Aorta (tissue), 5 donors: ENCODE measurements at regions not wholly inside any gene's neighbourhood (a gene's known extent, or its start where the extent isn't known, plus 50 kb on each side); places are given as distances from the start of the nearest gene placed in this dataset.

Experiments used
- ATAC-seq: fragments of 200-7000 bp; cut with Tn5 transposase; one replicate; pipeline ENCODE4 v1.9.1; 2022; ENCODE audit warnings: moderate library complexity; ENCODE audit not compliant: low FRiP score
- DNase-seq, 2 donors: peaks; one replicate each; pipeline ENCODE4 v3.0.0-alpha.2; 2020
- H3K27ac ChIP-seq, 2 donors: one replicate each; pipeline ENCODE4 v1.5.1; 2013; ENCODE audit warnings: low read length in 2 of 2, mild to moderate bottlenecking in 2 of 2, moderate library complexity in 2 of 2, control low read depth in 1 of 2, inconsistent platforms in 1 of 2, low read depth in 1 of 2
- H3K27me3 ChIP-seq, 2 donors: one replicate each; pipeline ENCODE4 v1.6.1; 2013; ENCODE audit warnings: control low read depth in 1 of 2, low read length in 1 of 2, mild to moderate bottlenecking in 1 of 2, moderate library complexity in 1 of 2; ENCODE audit not compliant: insufficient read depth in 2 of 2, control insufficient read depth in 1 of 2
- H3K36me3 ChIP-seq, 2 donors: one replicate each; pipeline ENCODE4 v1.6.1; 2013; ENCODE audit warnings: control low read depth in 1 of 2, low read length in 1 of 2, mild to moderate bottlenecking in 1 of 2; ENCODE audit not compliant: insufficient read depth in 2 of 2, control insufficient read depth in 1 of 2
- H3K4me1 ChIP-seq, 2 donors: one replicate each; pipeline ENCODE4 v1.6.1; 2013; ENCODE audit warnings: low read length in 2 of 2, control low read depth in 1 of 2, mild to moderate bottlenecking in 1 of 2, moderate library complexity in 1 of 2; ENCODE audit not compliant: insufficient read depth in 2 of 2, control insufficient read depth in 1 of 2
- H3K4me3 ChIP-seq, 2 donors: one replicate each; pipeline ENCODE4 v1.5.1; 2013; ENCODE audit warnings: low read length in 2 of 2, control low read depth in 1 of 2, mild to moderate bottlenecking in 1 of 2
- H3K9me3 ChIP-seq: one replicate; pipeline ENCODE4 v1.6.1; 2013; ENCODE audit warnings: mild to moderate bottlenecking, low read length; ENCODE audit not compliant: control insufficient read depth
- WGBS, 2 donors: extraction: QIAGEN DNeasy Blood & Tissue Kit; methylation state at CpG; one replicate each; pipeline ENCODE4 v1.1.7; 2013; 5-methylcytosine and 5-hydroxymethylcytosine counted together
- intact Hi-C, 2 donors: fragments of 100-400 bp; cut with DNase I; formaldehyde crosslinking; loops; one replicate each; pipeline versions ENCODE4 v1.14.2 to v1.15.0; 2022
- donor health status: healthy with polysubstance abuse.
- donor health status: Bipolar disorder and iron deficiency.
- donor health status: DM: no; HTN: no; CAD: no.
- donor health status: DM: no; HTN: no; CAD: no.
- donor health status: DM: yes; HTN: yes; CAD: no.

DNA sequence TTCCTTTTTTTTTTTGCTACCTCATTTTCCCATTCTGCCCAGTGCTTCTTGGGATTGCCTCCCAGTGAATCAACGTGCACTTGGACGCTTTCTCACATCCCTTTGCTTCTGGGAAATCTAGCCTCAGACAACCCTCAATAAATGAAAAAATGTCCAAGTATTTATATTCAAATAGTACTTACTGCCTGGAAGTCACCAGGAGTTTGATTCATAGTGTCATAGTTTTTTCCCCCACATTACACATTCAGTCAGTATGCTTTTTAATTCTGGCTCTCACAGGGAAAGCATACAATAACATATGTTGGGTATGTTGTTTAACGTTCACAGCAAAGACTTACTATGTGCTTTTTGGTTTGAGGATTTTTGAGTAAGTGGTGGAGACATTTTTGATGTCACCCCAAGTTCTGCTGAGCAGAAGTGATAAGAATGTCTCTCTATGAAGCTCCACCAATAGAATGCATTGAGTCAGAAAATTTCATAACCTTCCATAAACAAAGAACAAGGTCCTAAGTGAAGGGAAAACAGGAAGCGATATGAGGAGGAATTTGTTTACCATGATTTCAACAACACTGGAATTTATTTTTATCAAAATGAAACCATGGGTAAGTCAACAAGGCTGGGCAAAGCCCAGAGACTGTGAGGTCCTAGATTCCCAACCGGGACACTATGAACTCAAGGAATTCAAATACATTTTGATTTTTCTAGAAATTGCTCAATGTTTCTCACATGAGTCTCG lies 301.2 kb upstream of the BMP2 start:
- Histone ChIP-seq H3K27ac (no peak overlapping the region), H3K36me3 (no peaks in the 10 kb centered on the region), H3K9me3 (no peaks in the 10 kb centered on the region), H3K4me1 (no peaks in the 10 kb centered on the region), H3K4me3 (no peak overlapping the region), H3K27me3 (no peaks in the 10 kb centered on the region)
- ATAC-seq: no peak
- WGBS, 2 donors: 48 to 64% methylated on average over 6 of the region's 6 CpGs
- no peak for DNase-seq
- intact Hi-C loops: no loop called here

GRCh38 chr20:6450841-6451240 lies 316.6 kb upstream of the BMP2 start:
- ATAC-seq: no peak

GRCh38 chr20:6440443-6440799 lies 317.6 kb upstream of the FERMT1 start:
- H3K4me1 ChIP-seq: no peaks in the 10 kb centered on the region
- no peak for ATAC-seq
- H3K4me3 ChIP-seq: no peak overlapping the region
- H3K27me3 ChIP-seq: no peaks in the 10 kb centered on the region
- 75 to 83% methylated on average over 5 of the region's 5 CpGs for WGBS, 2 donors
- intact Hi-C loops: no loop called here
- H3K27ac ChIP-seq: no peak overlapping the region
- DNase-seq: no peak
- no peaks in the 10 kb centered on the region for H3K9me3 ChIP-seq
- no peaks in the 10 kb centered on the region for H3K36me3 ChIP-seq

More at GRCh38 chr20:6450841-6451240, 316.6 kb upstream of the BMP2 start:
- WGBS, 2 donors: 78 to 91% methylated on average over 4 of the region's 4 CpGs
- no peak overlapping the region for H3K4me3 ChIP-seq
- peaks cover 3% of the 10 kb centered on the region for H3K9me3 ChIP-seq
- H3K36me3 ChIP-seq: no peaks in the 10 kb centered on the region
- H3K4me1 ChIP-seq: no peaks in the 10 kb centered on the region
- no peaks in the 10 kb centered on the region for H3K27me3 ChIP-seq
- no peak for DNase-seq
- H3K27ac ChIP-seq: no peak overlapping the region
- intact Hi-C loops: no loop called here

DNA sequence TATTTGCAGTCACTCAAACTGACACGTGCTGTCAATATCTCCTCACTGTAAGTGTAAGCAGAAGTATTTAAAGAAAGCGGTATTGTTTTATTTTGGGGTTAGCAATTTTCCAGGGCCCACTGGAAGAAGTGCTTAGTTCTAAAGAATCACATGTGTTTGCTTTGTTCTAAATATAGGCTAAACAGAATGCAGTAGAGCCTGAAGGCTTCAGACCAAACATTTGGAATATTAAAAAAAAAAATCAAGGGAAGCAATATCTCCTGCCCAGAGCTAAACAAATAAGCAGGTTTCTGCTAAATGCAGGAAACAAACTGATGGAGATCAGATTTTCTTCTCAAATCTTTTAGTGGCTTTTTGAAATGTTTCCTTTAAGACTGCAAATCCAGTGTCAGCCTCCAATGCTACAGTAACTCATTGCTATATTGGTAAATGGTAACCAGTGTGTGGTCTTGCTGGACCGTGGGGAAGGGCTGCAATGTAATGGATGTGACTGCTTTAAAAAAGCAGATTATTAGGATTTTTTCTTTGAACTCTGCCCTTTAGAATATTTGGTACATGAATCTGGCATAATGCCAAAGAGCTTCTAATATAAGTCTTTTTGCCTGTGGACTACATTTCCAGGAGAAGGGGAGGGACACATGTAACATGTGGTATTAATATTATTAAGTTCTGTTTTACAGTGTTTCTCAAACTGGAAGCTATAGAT lies 317.1 kb upstream of the FERMT1 start:
- Histone ChIP-seq H3K4me3 (no peak overlapping the region), H3K9me3 (no peaks in the 10 kb centered on the region), H3K36me3 (no peaks in the 10 kb centered on the region), H3K4me1 (no peaks in the 10 kb centered on the region), H3K27me3 (no peaks in the 10 kb centered on the region), H3K27ac (no peak overlapping the region)
- DNase-seq (no peak), ATAC-seq (no peak)
- WGBS, 2 donors: 30 to 34% methylated on average over 3 of the region's 3 CpGs
- intact Hi-C loops: no loop called here

GRCh38 chr20:6434131-6434530 lies 311.3 kb upstream of the FERMT1 start:
- no peaks in the 10 kb centered on the region for H3K36me3 ChIP-seq
- no peak overlapping the region for H3K27ac ChIP-seq
- no peaks in the 10 kb centered on the region for H3K27me3 ChIP-seq
- H3K4me3 ChIP-seq: no peak overlapping the region
- no peaks in the 10 kb centered on the region for H3K9me3 ChIP-seq
- H3K4me1 ChIP-seq: no peaks in the 10 kb centered on the region
- DNase-seq (no peak), ATAC-seq (no peak)
- 64 to 85% methylated on average over 2 of the region's 2 CpGs for WGBS, 2 donors
- intact Hi-C loops: no loop called here

DNA sequence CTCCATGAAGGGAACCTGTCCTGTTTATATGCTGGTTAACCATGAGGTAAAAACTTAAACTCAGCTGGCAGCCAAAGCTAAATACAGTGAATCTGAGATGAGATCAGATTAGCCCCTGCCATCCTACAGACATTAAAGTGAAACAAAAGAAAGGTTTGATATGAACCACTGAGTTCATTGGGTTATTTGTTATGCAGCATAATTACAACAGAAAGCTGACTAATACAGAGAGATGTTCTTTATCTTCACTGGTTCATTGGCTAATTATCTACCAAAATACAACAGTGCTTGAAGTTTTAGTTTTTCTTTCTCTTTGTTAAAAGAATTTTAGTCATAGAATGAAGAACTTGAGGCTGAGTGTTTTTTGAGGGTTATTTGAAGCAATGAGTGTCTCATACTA lies 307.6 kb upstream of the FERMT1 start:
- intact Hi-C loops: no loop called here
- Histone ChIP-seq H3K27ac (no peak overlapping the region), H3K4me1 (no peaks in the 10 kb centered on the region), H3K4me3 (no peak overlapping the region), H3K9me3 (no peaks in the 10 kb centered on the region), H3K36me3 (no peaks in the 10 kb centered on the region), H3K27me3 (no peaks in the 10 kb centered on the region)
- ATAC-seq (no peak), DNase-seq (no peak)

- Histone ChIP-seq H3K36me3 (no peaks in the 10 kb centered on the region), H3K9me3 (no peaks in the 10 kb centered on the region), H3K4me3 (no peak overlapping the region), H3K4me1 (no peaks in the 10 kb centered on the region), H3K27ac (no peak overlapping the region), H3K27me3 (no peaks in the 10 kb centered on the region)
- WGBS, 2 donors: 83 to 85% methylated on average over 1 of the region's 1 CpG
- DNase-seq (no peak), ATAC-seq (no peak)
- intact Hi-C loops: no loop called here
These were observed 303.6 kb upstream of the FERMT1 start for GRCh38 chr20:6426287-6426891.

DNA sequence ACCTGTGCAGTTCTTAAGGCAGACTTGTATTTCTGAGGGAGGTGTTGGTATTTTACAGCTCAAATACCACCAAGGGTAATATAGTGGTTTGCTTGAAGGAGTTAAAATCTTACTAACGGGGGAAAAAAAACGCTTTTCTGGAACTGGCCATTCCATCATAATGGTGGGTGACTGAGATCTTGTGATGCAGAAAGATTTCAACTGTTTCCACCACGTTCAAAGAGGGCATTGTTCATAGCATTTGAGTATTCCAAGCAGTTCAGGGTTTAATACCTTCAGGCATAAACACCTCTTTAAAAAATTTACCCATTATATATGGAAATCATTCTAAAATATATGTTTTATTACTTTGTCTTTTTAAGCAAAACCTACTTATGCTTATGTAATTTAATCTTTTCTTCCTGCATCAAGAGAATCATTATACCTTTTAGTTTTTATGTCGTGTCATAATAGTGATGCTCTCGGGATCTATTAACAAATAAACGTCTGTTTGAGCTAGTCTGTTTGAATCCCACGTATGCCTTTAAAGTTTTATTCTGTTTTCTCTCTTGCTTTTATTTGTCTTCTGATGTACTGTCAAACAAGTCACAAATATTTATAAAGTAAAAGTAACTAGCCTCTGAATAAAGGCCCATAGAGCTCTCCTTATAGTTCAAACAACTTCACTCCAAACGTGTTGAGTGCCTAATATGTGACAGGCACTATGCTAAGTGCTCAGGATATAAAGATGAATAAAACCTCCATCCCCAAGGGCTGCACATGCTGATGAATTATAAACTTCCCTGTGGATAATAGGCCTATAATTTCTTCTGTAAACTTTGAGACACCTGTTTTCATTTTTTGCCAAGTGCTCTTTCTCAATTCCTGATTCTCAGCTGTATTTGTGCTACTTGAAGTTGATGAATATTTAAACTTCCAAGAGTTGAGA lies 298.8 kb upstream of the FERMT1 start:
- Histone ChIP-seq H3K4me1 (no peaks in the 10 kb centered on the region), H3K36me3 (no peaks in the 10 kb centered on the region), H3K27ac (no peak overlapping the region), H3K27me3 (no peaks in the 10 kb centered on the region), H3K9me3 (no peaks in the 10 kb centered on the region), H3K4me3 (no peak overlapping the region)
- ATAC-seq (no peak), DNase-seq (no peak)
- intact Hi-C loops: no loop called here
- WGBS, 2 donors: 73 to 82% methylated on average over 8 of the region's 8 CpGs
